HG03565 (cell line): ENCODE measurements at regions not wholly inside any gene's neighbourhood (a gene's known extent, or its start where the extent isn't known, plus 50 kb on each side); places are given as distances from the start of the nearest gene placed in this dataset.
"Not testable (repeated sequence)": the region's sequence is repeated elsewhere in the genome, so short reads cannot be mapped to it uniquely, and the experiment has no call there.

ENCODE experiments used
- ATAC-seq: cut with Tn5 transposase; IDR thresholded peaks from one replicate; pipeline ENCODE4 v1.9.1; 2021; ENCODE audit warnings: mild to moderate bottlenecking, moderate library complexity; ENCODE audit not compliant: unreplicated experiment

- no peak for ATAC-seq
Measured at GRCh38 chr18:34350778-34351177, 126.1 kb upstream of the NOL4 start.

DNA sequence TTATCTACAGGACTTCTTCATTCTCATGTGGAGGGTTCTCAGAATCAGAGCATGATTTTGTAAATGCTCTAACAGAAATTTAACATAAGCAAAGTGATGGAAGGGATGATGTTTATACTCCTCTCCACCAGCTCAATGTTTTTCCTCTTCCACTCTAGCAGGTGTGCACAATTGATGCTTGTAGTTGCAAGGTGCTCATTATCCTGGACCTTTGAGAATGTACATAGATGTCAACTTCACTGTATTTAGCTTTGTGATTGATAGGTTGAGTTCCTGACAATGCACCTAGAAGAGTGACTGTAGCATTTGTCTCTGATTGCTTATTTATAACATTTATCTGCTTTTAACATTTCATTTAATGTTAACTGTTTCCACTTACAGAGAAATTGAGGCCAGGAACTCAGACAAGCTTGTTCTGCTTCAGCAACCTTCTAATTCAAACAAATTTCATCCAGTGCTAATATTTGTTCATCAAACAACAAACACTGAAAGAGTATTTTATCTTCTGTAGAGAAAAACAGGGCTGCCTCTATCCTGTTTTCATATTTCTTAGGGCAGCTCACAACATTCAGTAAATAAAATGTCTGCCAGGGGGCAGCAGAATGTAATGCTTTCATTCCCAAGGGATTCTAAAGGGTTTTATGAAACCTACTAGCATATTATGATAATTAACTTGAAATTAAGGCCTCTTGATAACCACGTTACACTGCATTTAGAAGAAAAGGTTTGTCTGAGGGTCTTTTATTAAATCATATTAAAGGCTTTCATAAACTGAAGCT lies 127.9 kb upstream of the NOL4 start:
- no peak for ATAC-seq

GRCh38 chr18:34354351-34354750 lies 129.6 kb upstream of the NOL4 start:
- ATAC-seq, result no peak

GRCh38 chr18:34357944-34358580 lies 133.3 kb upstream of the NOL4 start:
- ATAC-seq, result no peak

DNA sequence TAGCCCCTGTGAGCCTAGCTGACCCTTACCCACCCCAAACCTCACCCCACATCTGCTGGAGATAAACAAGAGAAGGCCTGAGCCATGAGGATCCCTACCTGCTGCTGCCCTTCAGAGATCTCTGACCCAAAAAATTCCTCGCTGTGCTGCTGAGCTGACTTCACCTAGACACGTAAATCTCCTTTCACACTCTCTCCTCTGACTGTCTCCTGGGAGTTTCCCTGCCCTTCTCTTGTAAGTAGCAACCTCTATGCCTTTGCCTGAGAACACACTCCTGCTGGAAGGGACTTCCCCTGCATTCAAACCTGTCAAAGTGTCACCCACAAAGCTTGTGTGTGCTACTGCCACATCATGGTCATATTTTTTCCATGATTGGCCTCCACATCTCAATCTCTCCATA lies 134.2 kb upstream of the NOL4 start:
- ATAC-seq, result peak; percentile 92

DNA sequence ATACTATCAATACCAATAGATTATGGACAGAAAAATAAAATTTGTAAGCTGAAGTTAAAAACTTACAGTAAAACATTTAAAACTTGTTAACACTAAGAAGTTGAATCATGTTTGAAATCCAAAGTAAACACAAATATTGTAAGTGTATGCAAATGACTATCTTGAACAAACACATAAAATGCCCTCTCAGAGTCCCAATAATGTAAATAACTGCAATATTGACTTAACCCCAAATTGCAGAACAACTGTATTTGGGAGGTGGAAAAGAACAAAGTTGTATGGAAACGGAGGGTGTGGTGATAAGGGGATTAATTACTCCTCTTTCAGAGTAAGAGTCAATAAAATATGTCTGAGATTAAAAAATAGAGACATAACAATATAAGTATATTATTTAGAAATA lies 140.0 kb upstream of the NOL4 start:
- ATAC-seq, result no peak

GRCh38 chr18:34370704-34371395 lies 146.1 kb upstream of the NOL4 start:
- no peak for ATAC-seq

- ATAC-seq, result no peak
Measured at GRCh38 chr18:34380326-34380725, 155.6 kb upstream of the NOL4 start.

GRCh38 chr18:34385311-34385710 lies 160.6 kb upstream of the NOL4 start:
- no peak for ATAC-seq

- no peak for ATAC-seq
Measured at GRCh38 chr18:34386803-34387202, 162.1 kb upstream of the NOL4 start.

DNA sequence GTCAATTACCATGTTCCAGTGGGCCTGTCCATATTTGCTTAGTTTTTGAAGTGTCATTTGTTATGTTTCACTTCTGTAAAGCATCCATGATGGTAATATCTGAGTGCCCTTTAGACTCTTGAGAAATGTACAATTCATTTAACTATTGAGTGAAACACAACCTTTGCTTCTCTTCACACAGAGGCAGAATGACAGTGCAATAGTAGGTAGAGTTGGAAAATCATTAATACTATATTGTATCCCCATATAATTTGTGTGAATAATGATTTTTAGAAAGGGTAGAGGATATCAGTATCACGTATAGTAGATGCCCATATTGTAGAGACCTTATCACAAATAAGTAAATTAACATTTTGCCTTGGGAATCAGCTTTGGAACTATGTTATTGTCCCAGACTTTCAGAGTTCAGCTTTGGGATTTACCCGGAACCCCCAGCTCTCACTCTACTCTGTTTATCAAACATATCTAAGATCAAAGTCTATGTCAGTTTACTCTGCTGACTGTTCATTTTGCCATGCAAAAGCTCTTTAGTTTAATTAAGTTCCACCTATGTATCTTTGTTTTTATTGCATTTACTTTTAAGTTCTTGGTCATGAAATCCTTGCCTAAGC lies 172.7 kb upstream of the NOL4 start:
- no peak for ATAC-seq

DNA sequence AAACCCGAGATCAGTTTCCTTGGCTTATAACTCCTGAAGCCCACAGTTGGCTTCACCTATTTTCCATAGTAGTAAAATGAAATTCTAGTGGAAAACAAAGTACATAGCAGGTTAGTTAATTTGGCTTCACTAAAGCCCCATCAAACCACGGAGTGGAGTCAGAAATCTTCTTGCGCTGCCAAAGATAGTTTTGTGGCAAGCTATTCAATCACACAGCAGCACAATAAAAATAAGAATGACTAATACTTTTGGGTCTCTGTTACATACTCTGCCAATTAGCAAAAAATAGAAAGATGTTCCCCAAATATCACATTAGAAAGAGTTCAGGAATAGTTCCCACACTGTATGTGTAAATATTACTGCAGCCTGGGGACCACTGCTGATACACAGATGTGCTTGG lies 175.2 kb upstream of the NOL4 start:
- ATAC-seq, result no peak

- no peak for ATAC-seq
Measured at GRCh38 chr18:34400834-34401233, 176.1 kb upstream of the NOL4 start.

- no peak for ATAC-seq
Measured at GRCh38 chr18:34401775-34402174, 177.1 kb upstream of the NOL4 start.

DNA sequence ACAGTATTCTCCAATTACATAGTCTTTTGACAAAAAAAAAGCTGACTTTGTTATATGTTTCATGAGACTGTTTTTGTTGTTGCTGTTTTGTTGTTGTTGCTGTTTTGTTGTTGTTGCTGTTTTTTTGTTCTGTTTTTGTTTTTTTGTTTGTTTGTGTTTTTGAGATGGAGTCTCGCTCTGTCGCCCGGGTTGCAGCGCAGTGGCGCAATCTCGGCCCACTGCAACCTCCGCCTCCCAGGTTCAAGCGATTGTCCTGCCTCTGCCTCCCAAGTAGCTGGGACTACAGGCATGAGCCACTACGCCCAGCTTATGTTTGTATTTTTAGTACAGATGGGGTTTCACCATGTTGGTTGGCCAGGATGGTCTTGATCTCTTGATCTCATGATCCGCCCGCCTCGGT lies 182.8 kb upstream of the NOL4 start:
- ATAC-seq, result not testable (repeated sequence)

DNA sequence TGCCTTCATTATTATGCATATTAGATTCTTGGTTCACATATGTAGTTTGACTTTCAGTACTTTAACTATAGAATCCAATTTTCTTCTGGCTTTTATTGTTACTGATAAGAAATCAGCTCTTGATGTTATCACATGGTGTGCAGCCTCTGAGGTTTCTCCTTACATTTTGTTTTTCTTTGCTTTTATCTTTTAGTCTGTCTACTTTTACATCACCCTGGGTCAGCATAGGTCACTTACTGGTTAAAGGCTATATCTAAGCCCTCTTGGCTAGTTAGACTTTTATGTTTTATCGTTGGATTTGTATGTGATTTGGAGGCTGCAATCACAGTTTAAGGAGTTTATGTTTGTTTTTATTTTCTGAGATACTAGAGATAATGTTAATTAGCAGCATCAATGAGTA lies 187.2 kb upstream of the NOL4 start:
- ATAC-seq, result no peak

- ATAC-seq, result no peak
Measured at GRCh38 chr18:34431042-34431441, 206.3 kb upstream of the NOL4 start.

GRCh38 chr18:34444622-34445021 lies 219.9 kb upstream of the NOL4 start:
- no peak for ATAC-seq

GRCh38 chr18:34448662-34449061 lies 223.9 kb upstream of the NOL4 start:
- ATAC-seq, result no peak

DNA sequence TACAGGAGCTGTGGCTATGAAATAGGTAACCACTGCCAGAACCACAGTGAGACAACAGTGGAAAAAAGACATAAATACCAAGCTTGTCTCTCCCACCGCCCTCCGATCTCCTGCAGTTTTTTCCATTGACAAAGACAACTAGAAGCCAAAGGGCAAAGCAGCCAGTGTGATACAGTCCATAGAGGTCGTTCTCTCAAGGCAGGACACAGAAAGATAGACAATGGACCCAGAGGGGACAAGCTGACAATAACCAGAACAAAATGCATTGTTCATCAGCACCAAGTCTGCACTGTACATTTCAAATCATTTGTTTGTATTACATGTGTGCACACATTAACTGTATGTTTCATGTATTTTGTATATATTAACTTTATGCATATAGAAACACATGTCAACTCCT lies 233.0 kb upstream of the NOL4 start:
- no peak for ATAC-seq

DNA sequence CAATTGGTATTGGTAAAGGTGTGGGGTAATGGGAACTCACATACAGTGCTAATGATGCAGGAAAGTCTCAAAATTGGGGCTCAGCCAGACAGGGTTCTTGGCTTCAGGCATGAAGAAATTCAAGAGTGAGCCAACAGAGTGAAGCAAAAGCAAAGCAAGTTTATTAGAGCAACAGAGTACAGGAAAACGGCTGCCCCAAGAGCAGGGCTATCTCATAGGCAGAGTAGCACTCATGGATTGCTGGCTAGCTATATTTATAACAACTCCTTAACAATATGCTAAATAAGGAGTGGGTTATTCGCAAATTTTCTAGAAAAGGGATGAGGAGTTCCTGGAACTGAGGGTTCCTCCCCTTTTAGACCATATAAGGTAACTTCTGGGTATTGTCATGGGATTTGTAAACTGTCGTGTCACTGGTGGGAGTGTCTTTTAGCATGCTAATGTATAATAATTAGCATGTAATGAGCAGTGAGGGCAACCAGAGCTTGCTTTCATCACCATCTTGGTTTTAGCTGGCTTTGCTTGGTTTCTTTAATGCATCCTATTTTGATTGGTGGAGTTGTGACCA lies 233.8 kb upstream of the NOL4 start:
- ATAC-seq, result no peak
